Right ventricle myocardium inferior (tissue), 1 donor: ENCODE measurements at regions not wholly inside any gene's neighbourhood (a gene's known extent, or its start where the extent isn't known, plus 50 kb on each side); places are given as distances from the start of the nearest gene placed in this dataset.
"Not testable (repeated sequence)": the region's sequence is repeated elsewhere in the genome, so short reads cannot be mapped to it uniquely, and the experiment has no call there.

Experiments used
- ATAC-seq: fragments of 200-7000 bp; cut with Tn5 transposase; one replicate; pipeline ENCODE4 v1.9.1; 2020; ENCODE audit warnings: mild to moderate bottlenecking, moderate library complexity
- DNase-seq: peaks from one replicate; pipeline ENCODE4 v3.0.0; 2021; ENCODE audit errors: missing footprints
- intact Hi-C: fragments of 100-400 bp; cut with DNase I; formaldehyde crosslinking; loops from one replicate; pipeline ENCODE4 v1.11.0; 2022
- donor health status: DM: no; HTN: yes; CAD: no; lungs with severe emphysema.

GRCh38 chr10:65186668-65187067 lies 1665.5 kb downstream of the REEP3 start:
- intact Hi-C loops, DNase-seq, ATAC-seq: not testable (repeated sequence)

GRCh38 chr10:65194126-65194525 lies 1672.9 kb downstream of the REEP3 start:
- intact Hi-C loops = no loop called here
- DNase-seq (no peak), ATAC-seq (no peak)

GRCh38 chr10:65194555-65194954 lies 1673.4 kb downstream of the REEP3 start:
- intact Hi-C loops = no loop called here
- ATAC-seq (no peak), DNase-seq (no peak)

- intact Hi-C loops = no loop called here
- DNase-seq (no peak), ATAC-seq (no peak)
These were observed 1674.9 kb downstream of the REEP3 start for GRCh38 chr10:65196111-65196510.

- DNase-seq (no peak), ATAC-seq (no peak)
- intact Hi-C loops = no loop called here
These were observed 1676.7 kb downstream of the REEP3 start for GRCh38 chr10:65197935-65198334.

- intact Hi-C loops = no loop called here
- no peak for DNase-seq
- no peak for ATAC-seq
These were observed 1680.3 kb downstream of the REEP3 start for GRCh38 chr10:65201491-65201890.

GRCh38 chr10:65204999-65205398 lies 1683.8 kb downstream of the REEP3 start:
- intact Hi-C loops = no loop called here
- no peak for DNase-seq
- ATAC-seq = no peak

- no peak for DNase-seq
- intact Hi-C loops = no loop called here
- ATAC-seq = no peak
These were observed 1692.0 kb downstream of the REEP3 start for GRCh38 chr10:65213170-65213569.

GRCh38 chr10:65219444-65219843 lies 1698.2 kb downstream of the REEP3 start:
- DNase-seq (no peak), ATAC-seq (no peak)
- intact Hi-C loops = no loop called here

GRCh38 chr10:65231148-65231547 lies 1694.7 kb upstream of the LRRTM3 start:
- intact Hi-C loops = no loop called here
- DNase-seq (no peak), ATAC-seq (no peak)

GRCh38 chr10:65234261-65234660 lies 1691.6 kb upstream of the LRRTM3 start:
- no peak for ATAC-seq
- intact Hi-C loops = no loop called here
- DNase-seq = no peak

GRCh38 chr10:65235266-65235665 lies 1690.6 kb upstream of the LRRTM3 start:
- intact Hi-C loops = no loop called here
- no peak for DNase-seq
- no peak for ATAC-seq

- ATAC-seq (no peak), DNase-seq (no peak)
- intact Hi-C loops = no loop called here
These were observed 1690.0 kb upstream of the LRRTM3 start for GRCh38 chr10:65235846-65236245.

GRCh38 chr10:65265451-65265954 lies 1660.3 kb upstream of the LRRTM3 start:
- DNase-seq (no peak), ATAC-seq (no peak)
- intact Hi-C loops = no loop called here

GRCh38 chr10:65269551-65269950 lies 1656.3 kb upstream of the LRRTM3 start:
- DNase-seq, intact Hi-C loops: not testable (repeated sequence)

GRCh38 chr10:65270969-65271368 lies 1654.9 kb upstream of the LRRTM3 start:
- intact Hi-C loops = no loop called here
- DNase-seq (no peak), ATAC-seq (no peak)

More at GRCh38 chr10:65269551-65269950, 1656.3 kb upstream of the LRRTM3 start:
- ATAC-seq = not testable (repeated sequence)

GRCh38 chr10:65273115-65273514 lies 1652.7 kb upstream of the LRRTM3 start:
- ATAC-seq (no peak), DNase-seq (no peak)
- intact Hi-C loops = no loop called here

- intact Hi-C loops = no loop called here
- ATAC-seq = no peak
These were observed 1650.5 kb upstream of the LRRTM3 start for GRCh38 chr10:65275296-65275695.

GRCh38 chr10:65284495-65285041 lies 1641.3 kb upstream of the LRRTM3 start:
- ATAC-seq (no peak), DNase-seq (no peak)
- intact Hi-C loops = no loop called here

More at GRCh38 chr10:65275296-65275695, 1650.5 kb upstream of the LRRTM3 start:
- DNase-seq = no peak

GRCh38 chr10:65285726-65286125 lies 1640.1 kb upstream of the LRRTM3 start:
- ATAC-seq, DNase-seq, intact Hi-C loops: not testable (repeated sequence)

GRCh38 chr10:65291286-65291685 lies 1634.5 kb upstream of the LRRTM3 start:
- ATAC-seq = no peak
- no peak for DNase-seq
- intact Hi-C loops = no loop called here
